NT2/D1 (cell line): ENCODE measurements at regions not wholly inside any gene's neighbourhood (a gene's known extent, or its start where the extent isn't known, plus 50 kb on each side); places are given as distances from the start of the nearest gene placed in this dataset.
A peak's percentile ranks its signal among the peaks of the same experiment; 100 is the strongest.

Source experiments
- DNase-seq: peaks from one replicate; pipeline ENCODE4 v3.0.0-alpha.2; 2011; ENCODE audit warnings: low read depth, low spot score
- H3K27me3 ChIP-seq: 2 replicates; pipeline ENCODE4 v1.6.0; 2011; ENCODE audit warnings: mild to moderate bottlenecking; ENCODE audit not compliant: insufficient read length, insufficient read depth
- H3K36me3 ChIP-seq: 2 replicates; pipeline ENCODE4 v1.6.1; 2011; ENCODE audit warnings: mild to moderate bottlenecking, low read length, mixed read lengths; ENCODE audit not compliant: insufficient read depth, insufficient read length
- H3K4me1 ChIP-seq: 2 replicates; pipeline ENCODE4 v1.5.1; 2011; ENCODE audit not compliant: insufficient read depth, insufficient read length
- H3K4me3 ChIP-seq: 2 replicates; pipeline ENCODE4 v1.5.1; 2011; ENCODE audit warnings: low read depth; ENCODE audit not compliant: insufficient read length
- H3K9ac ChIP-seq: 2 replicates; pipeline ENCODE4 v1.6.0; 2011; ENCODE audit warnings: low read depth; ENCODE audit not compliant: insufficient read length
- H3K9me3 ChIP-seq: 2 replicates; pipeline ENCODE4 v1.5.1; 2011; ENCODE audit warnings: mild to moderate bottlenecking, low read length; ENCODE audit not compliant: insufficient read depth
- SUZ12 ChIP-seq: IDR thresholded peaks from 2 replicates; pipeline ENCODE4 v1.6.1; 2011; ENCODE audit not compliant: insufficient read length, insufficient read depth; ENCODE audit errors: extremely low read depth
- YY1 ChIP-seq: IDR thresholded peaks from 2 replicates; pipeline ENCODE4 v1.6.1; 2011; ENCODE audit not compliant: insufficient read length, insufficient read depth
- ZNF274 ChIP-seq: IDR thresholded peaks from 2 replicates; pipeline ENCODE4 v1.6.1; 2011; ENCODE audit warnings: mild to moderate bottlenecking, low read depth, low read length

DNA sequence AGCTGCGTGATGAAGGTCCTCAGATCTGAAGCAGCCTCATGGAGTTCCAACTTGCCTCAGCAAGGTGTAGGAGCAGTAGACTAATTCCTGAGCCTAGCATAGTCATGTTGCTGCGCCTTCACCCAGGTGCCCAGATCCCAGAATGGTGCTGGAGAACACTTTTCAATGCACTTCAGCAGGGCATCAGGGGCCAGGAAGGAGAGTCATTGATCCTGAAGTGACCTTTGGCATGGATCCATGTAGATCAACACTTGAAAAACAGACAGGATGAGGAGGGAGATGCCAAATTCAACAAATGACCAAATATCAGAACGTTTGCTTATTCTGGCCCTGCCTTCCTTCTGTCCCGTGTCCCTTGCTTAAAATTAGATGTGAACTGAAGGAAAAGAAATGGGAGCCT, 91.9 kb downstream of the LEPR start:
- no peaks in the 10 kb centered on the region for H3K9me3 ChIP-seq
- TF ChIP-seq YY1 (no peak), ZNF274 (no peak), SUZ12 (no peak)
- no peak overlapping the region for H3K4me3 ChIP-seq
- H3K4me1 ChIP-seq, result no peaks in the 10 kb centered on the region
- H3K36me3 ChIP-seq, result no peaks in the 10 kb centered on the region
- no peak overlapping the region for H3K9ac ChIP-seq
- no peak for DNase-seq
- no peaks in the 10 kb centered on the region for H3K27me3 ChIP-seq

DNA sequence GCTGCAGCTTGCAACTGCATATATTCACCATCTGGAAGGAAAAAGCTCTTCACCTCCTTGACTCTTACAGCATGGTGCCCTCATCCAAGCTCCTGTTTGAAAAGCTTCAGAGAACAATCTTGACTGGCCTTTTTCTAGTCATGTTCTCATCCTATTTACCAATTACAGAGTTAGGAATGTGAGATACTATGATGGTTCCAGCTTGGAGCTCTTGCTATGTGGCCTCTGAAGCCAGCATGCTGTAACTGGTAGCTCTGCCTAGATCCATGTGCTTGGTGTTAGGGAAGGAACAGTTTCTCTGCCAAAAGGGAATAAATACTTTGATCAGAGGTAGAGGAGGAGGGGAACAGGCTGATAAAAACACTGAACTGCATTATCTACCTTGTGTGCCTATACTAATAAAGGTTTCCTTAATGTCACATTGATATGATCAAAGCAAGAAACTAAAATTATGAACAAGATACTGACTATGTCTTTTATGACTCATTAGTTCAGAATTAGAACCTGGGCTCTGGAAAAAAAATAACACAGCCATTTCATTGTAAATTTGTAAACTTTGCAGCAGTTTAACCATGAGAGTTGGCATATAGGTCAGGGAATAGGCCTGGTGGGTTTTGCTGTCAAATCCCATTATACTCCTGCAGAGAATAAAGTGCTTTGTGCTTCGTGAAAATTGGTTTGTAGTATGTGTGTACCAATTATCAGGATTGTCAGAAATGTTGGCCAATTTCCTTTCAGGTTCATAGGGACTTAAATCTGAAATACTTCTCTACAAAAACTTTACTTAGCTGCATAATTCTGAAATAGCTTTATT, 92.7 kb downstream of the LEPR start:
- H3K9me3 ChIP-seq, result no peaks in the 10 kb centered on the region
- no peak overlapping the region for H3K4me3 ChIP-seq
- TF ChIP-seq ZNF274 (no peak), SUZ12 (no peak), YY1 (no peak)
- no peaks in the 10 kb centered on the region for H3K4me1 ChIP-seq
- no peaks in the 10 kb centered on the region for H3K36me3 ChIP-seq
- no peak overlapping the region for H3K9ac ChIP-seq
- no peak for DNase-seq
- no peaks in the 10 kb centered on the region for H3K27me3 ChIP-seq

DNA sequence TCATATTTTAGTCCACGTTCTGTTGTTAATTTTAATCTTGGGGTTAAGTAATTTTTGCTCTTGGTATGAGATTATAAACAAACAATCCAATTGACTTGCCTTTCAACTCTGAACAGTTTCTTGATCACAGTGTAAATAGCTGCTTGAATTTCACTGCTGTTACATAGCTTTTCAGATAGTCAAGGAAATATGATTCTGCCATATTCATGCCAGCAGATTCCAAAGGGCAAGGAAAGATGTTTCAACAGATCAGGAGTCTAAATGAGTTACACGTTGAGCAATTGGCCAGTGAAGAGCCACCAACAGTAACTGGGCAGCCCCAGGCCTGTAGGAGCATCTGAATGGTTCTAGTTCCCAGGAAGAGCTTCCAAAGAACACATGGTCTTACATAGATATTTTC, 93.6 kb downstream of the LEPR start:
- H3K9ac ChIP-seq, result no peak overlapping the region
- no peaks in the 10 kb centered on the region for H3K27me3 ChIP-seq
- H3K9me3 ChIP-seq, result no peaks in the 10 kb centered on the region
- DNase-seq, result no peak
- H3K4me3 ChIP-seq, result no peak overlapping the region
- no peaks in the 10 kb centered on the region for H3K4me1 ChIP-seq
- H3K36me3 ChIP-seq, result no peaks in the 10 kb centered on the region
- TF ChIP-seq ZNF274 (no peak), YY1 (no peak), SUZ12 (no peak)

DNA sequence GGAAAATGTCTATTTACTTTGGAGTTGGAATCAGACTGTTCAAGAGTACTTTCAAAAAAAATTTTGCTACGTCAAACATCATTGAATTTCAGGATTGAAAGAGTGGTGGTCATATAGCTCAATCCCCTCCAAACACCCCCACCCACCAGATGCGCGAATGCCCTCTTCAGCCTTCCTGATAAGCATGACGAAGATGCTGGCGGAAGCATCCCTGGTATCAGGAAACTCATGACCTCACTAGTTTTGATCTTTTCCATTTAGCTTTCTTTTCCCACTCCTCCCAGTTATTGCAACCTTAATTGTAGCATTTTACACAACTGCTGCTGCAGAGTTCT, 104.4 kb downstream of the LEPR start:
- Histone ChIP-seq H3K4me3 (no peak overlapping the region), H3K9me3 (no peaks in the 10 kb centered on the region), H3K4me1 (no peaks in the 10 kb centered on the region), H3K36me3 (no peaks in the 10 kb centered on the region), H3K9ac (no peak overlapping the region), H3K27me3 (peaks cover 51% of the 10 kb centered on the region)
- TF ChIP-seq ZNF274 (no peak), SUZ12 (no peak)
- no peak for DNase-seq

DNA sequence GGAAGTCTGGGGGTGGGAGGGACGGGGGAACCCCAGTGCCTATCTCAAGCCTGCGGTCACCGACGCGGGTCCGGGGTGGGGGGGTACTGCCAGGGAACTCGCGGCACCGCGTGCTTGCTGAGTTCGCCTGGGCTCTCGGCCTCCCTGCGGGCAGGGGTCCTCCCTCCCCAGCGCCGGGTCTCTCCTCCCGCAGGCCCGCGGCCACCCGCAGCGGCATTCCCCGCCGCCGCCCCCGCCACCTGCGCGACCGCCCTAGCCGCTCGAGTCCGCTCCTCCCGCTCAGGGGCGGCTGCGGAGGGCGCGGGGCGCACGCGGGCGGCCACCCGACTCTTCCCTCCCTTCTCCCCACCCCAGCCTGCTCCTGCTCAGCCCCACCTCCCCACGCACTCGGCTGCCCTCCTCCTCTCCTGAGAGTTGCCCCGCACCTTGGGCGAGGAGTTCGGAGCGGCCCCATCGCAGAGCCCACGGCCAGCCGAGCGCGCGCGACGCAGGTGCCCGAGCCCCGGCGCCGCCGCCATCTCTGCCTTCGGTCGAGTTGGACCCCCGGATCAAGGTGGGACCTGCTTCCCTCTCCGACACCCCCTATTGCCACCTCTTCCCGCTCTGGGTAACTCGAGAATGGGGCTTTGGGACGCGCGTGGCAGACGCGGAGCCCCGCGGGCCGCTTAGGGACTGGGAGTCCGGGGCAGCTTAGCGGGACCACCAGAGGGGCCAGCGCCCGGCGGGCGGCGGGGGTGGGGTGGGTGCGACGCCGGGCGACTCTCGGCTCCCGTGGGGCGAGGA, 105.0 kb downstream of the LEPR start:
- Histone ChIP-seq H3K4me3 (peak overlapping the region; percentile 61), H3K4me1 (no peaks in the 10 kb centered on the region), H3K9me3 (no peaks in the 10 kb centered on the region), H3K27me3 (peaks cover 51% of the 10 kb centered on the region), H3K9ac (peak overlapping the region; percentile 68), H3K36me3 (no peaks in the 10 kb centered on the region)
- DNase-seq, result no peak
- TF ChIP-seq SUZ12 (peak; percentile 86), ZNF274 (no peak), YY1 (no peak)

DNA sequence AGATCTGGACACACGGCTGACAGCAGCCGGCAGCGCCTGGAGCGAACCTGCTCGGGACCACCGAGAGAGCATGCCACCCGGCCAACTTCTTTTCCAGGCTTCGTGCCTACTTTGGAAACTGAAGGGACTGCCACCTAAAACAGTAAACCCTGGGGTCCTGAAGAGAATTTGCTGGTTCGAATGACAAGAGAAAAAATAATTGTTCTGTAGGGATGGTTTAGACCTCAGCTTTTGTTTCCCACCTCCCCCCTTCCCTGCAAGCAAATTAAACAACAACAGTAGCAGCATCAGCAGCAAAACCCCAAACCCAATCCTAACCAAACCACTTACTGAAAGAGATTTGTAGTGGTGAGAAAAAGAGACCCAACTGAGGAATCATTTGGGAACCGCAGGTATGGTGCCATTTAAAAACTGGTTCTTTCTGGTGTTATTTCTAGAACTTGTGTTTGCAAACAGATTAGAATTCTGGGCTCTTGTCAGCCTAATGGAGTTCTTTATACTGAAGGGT, 105.6 kb downstream of the LEPR start:
- peaks cover 51% of the 10 kb centered on the region for H3K27me3 ChIP-seq
- TF ChIP-seq SUZ12 (no peak), ZNF274 (no peak)

DNA sequence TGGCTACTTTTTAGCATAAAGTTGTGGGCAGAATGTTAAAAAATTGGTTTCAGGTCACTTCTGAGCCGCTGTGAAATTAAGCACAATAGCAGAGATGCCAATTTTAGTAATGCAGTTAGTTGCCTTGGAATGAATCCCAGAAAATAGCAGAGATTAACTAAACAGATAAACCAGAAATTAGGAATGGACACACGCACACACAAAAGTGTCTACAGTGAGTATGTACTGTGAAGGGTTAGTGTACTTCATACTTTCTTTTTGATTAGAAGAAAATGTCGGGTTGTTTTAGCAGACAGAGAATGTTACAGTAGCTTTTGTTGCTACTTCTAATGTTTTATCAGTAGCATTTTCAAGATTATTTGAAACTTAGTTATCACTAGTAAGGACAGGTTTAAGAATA, 106.7 kb downstream of the LEPR start:
- Histone ChIP-seq H3K4me3 (no peak overlapping the region), H3K9me3 (peaks cover 3% of the 10 kb centered on the region; the same call in 1 of the 2 replicates), H3K4me1 (no peaks in the 10 kb centered on the region), H3K36me3 (no peaks in the 10 kb centered on the region), H3K27me3 (peaks cover 51% of the 10 kb centered on the region), H3K9ac (no peak overlapping the region)
- TF ChIP-seq SUZ12 (no peak), YY1 (no peak), ZNF274 (no peak)
- no peak for DNase-seq

More for the DNA sequence above, 105.6 kb downstream of the LEPR start:
- Histone ChIP-seq H3K9me3 (no peaks in the 10 kb centered on the region), H3K36me3 (no peaks in the 10 kb centered on the region), H3K4me1 (no peaks in the 10 kb centered on the region), H3K4me3 (peak overlapping the region; percentile 61), H3K9ac (peak overlapping the region; percentile 18)
- no peak for DNase-seq
